SK-N-SH (cell line): ENCODE measurements at regions not wholly inside any gene's neighbourhood (a gene's known extent, or its start where the extent isn't known, plus 50 kb on each side); places are given as distances from the start of the nearest gene placed in this dataset.

Source experiments
- CTCF ChIA-PET: fragments of 300-600, 350-600 bp; formaldehyde crosslinking; extraction: SDS; loops from one replicate; lab custom pipeline; 2021; lab: Yijun Ruan, JAX
- POLR2A ChIA-PET: fragments of 350-600 bp; sonication (Branson Sonifier 250); formaldehyde crosslinking; extraction: SDS; loops from one replicate; lab custom pipeline; 2020; ENCODE audit warnings: antibody characterized with exemption, inconsistent platforms; lab: Yijun Ruan, JAX
- DNase-seq: peaks from one replicate; pipeline ENCODE4 v3.0.0; 2012
- H2AFZ ChIP-seq: fragments of 200-600 bp; sonication (generic); 2 replicates; pipeline ENCODE4 v1.8.1; 2016; ENCODE audit warnings: antibody characterized with exemption, mild to moderate bottlenecking, low read depth
- H3F3A ChIP-seq: fragments of 200-600 bp; sonication (generic); replicated peaks from 2 replicates; pipeline ENCODE3; 2016; ENCODE audit warnings: antibody characterized with exemption, mild to moderate bottlenecking; ENCODE audit not compliant: insufficient read depth
- H3K27ac ChIP-seq, 2 experiments: fragments of 200-500 bp in 1 of 2; fragments of 200-600 bp in 1 of 2; sonication (Bioruptor generic) in 1 of 2; sonication (generic), shearing (Covaris generic) in 1 of 2; 2 replicates each; pipeline versions ENCODE4 v1.5.1 to v1.6.1; 2014 to 2016; ENCODE audit warnings: low read depth in 2 of 2, inconsistent platforms in 1 of 2, low read length in 1 of 2, mild to moderate bottlenecking in 1 of 2, mixed read lengths in 1 of 2
- H3K27me3 ChIP-seq: fragments of 200-600 bp; sonication (generic), shearing (Covaris generic); 2 replicates; pipeline ENCODE4 v1.6.1; 2016; ENCODE audit warnings: mixed run types; ENCODE audit not compliant: insufficient read depth
- H3K36me3 ChIP-seq, 2 experiments: fragments of 200-500 bp in 1 of 2; fragments of 200-600 bp in 1 of 2; sonication (Bioruptor generic) in 1 of 2; sonication (generic) in 1 of 2; replicated peaks in 1 of 2; 2 replicates each; pipeline versions ENCODE3 to v1.5.1; 2014 to 2016; ENCODE audit warnings: low read length in 1 of 2, mild to moderate bottlenecking in 1 of 2; ENCODE audit not compliant: insufficient read depth in 2 of 2, control insufficient read depth in 1 of 2
- H3K4me1 ChIP-seq, 2 experiments: fragments of 200-500 bp in 1 of 2; fragments of 200-600 bp in 1 of 2; sonication (Bioruptor generic) in 1 of 2; sonication (generic), shearing (Covaris generic) in 1 of 2; 2 replicates each; pipeline versions ENCODE4 v1.5.1 to v1.6.1; 2014 to 2016; ENCODE audit warnings: low read depth in 1 of 2, low read length in 1 of 2, mixed run types in 1 of 2; ENCODE audit not compliant: insufficient read depth in 2 of 2, control insufficient read depth in 1 of 2
- H3K4me2 ChIP-seq: fragments of 200-600 bp; sonication (generic), shearing (Covaris generic); 2 replicates; pipeline ENCODE4 v1.6.1; 2017; ENCODE audit warnings: mixed run types
- H3K4me3 ChIP-seq, 2 experiments: fragments of 200-500 bp in 1 of 2; fragments of 200-600 bp in 1 of 2; sonication (Bioruptor generic) in 1 of 2; sonication (generic), shearing (Covaris generic) in 1 of 2; 2 replicates each; pipeline versions ENCODE4 v1.5.1 to v1.8.1; 2014 to 2016; ENCODE audit warnings: low read depth in 2 of 2, inconsistent platforms in 1 of 2, low read length in 1 of 2, mild to moderate bottlenecking in 1 of 2, mixed read lengths in 1 of 2, moderate library complexity in 1 of 2
- H3K79me2 ChIP-seq: fragments of 200-600 bp; sonication (generic); 2 replicates; pipeline ENCODE4 v1.8.1; 2017; ENCODE audit warnings: mild to moderate bottlenecking; ENCODE audit not compliant: insufficient read depth
- H3K9ac ChIP-seq: fragments of 200-600 bp; sonication (generic); 2 replicates; pipeline ENCODE4 v1.6.1; 2017; ENCODE audit warnings: mixed run types
- H3K9me2 ChIP-seq: fragments of 200-600 bp; sonication (generic); 2 replicates; pipeline ENCODE4 v1.6.1; 2017; ENCODE audit warnings: mixed run types
- H3K9me3 ChIP-seq: fragments of 200-600 bp; sonication (generic); 2 replicates; pipeline ENCODE4 v1.6.1; 2017; ENCODE audit warnings: mixed run types, mild to moderate bottlenecking, moderate library complexity
- H4K20me1 ChIP-seq: fragments of 200-600 bp; sonication (generic); 2 replicates; pipeline ENCODE4 v1.6.1; 2017; ENCODE audit warnings: mild to moderate bottlenecking, mixed run types; ENCODE audit not compliant: insufficient read depth
- CTCF ChIP-seq: fragments of 200-600 bp; sonication (generic); IDR thresholded peaks from 2 replicates; pipeline ENCODE4 v1.6.1; 2017; ENCODE audit warnings: antibody characterized with exemption, mild to moderate bottlenecking, moderate library complexity
- FOSL2 ChIP-seq: IDR thresholded peaks from 2 replicates; pipeline ENCODE4 v1.4.0; 2012; ENCODE audit warnings: low read depth, mild to moderate bottlenecking, moderate library complexity, borderline replicate concordance
- FOXM1 ChIP-seq: IDR thresholded peaks from 2 replicates; pipeline ENCODE4 v1.4.0; 2012; ENCODE audit warnings: low read depth, mild to moderate bottlenecking
- GABPA ChIP-seq: IDR thresholded peaks from 2 replicates; pipeline ENCODE4 v1.4.0; 2012; ENCODE audit warnings: low read depth, mild to moderate bottlenecking
- GATA2 ChIP-seq: sonication (generic); formaldehyde crosslinking; IDR thresholded peaks from 2 replicates; pipeline ENCODE4 v1.5.0; 2020; ENCODE audit warnings: mild to moderate bottlenecking, missing genetic modification reagents
- JUND ChIP-seq: IDR thresholded peaks from 2 replicates; pipeline ENCODE4 v1.4.0; 2012
- MAX ChIP-seq: IDR thresholded peaks from 2 replicates; pipeline ENCODE4 v1.4.0; 2012; ENCODE audit warnings: low read depth
- NFIC ChIP-seq: IDR thresholded peaks from 2 replicates; pipeline ENCODE4 v1.4.0; 2012; ENCODE audit warnings: borderline replicate concordance
- PBX3 ChIP-seq: IDR thresholded peaks from 2 replicates; pipeline ENCODE4; 2012
- POLR2AphosphoS5 ChIP-seq: IDR thresholded peaks from 2 replicates; pipeline ENCODE4 v1.6.1; 2012; ENCODE audit warnings: low read depth, low read length
- RAD21 ChIP-seq: IDR thresholded peaks from 2 replicates; pipeline ENCODE4 v1.6.1; 2012; ENCODE audit warnings: mild to moderate bottlenecking, low read length
- REST ChIP-seq: IDR thresholded peaks from 2 replicates; pipeline ENCODE4 v1.6.1; 2012; ENCODE audit warnings: mild to moderate bottlenecking, low read depth, low read length, moderate library complexity
- RFX5 ChIP-seq: IDR thresholded peaks from 2 replicates; pipeline ENCODE4 v1.6.1; 2012; ENCODE audit warnings: mild to moderate bottlenecking, improper control_type of control experiment, low read length
- SIN3A ChIP-seq: IDR thresholded peaks from 2 replicates; pipeline ENCODE4 v1.6.1; 2012; ENCODE audit warnings: low read depth, mild to moderate bottlenecking, low read length, moderate library complexity, borderline replicate concordance
- SMC3 ChIP-seq: IDR thresholded peaks from 2 replicates; pipeline ENCODE4 v1.6.1; 2012; ENCODE audit warnings: low read depth, low read length, improper control_type of control experiment
- YY1 ChIP-seq: IDR thresholded peaks from 2 replicates; pipeline ENCODE4 v1.4.0; 2012; ENCODE audit warnings: low read depth, mild to moderate bottlenecking
- WGBS: methylation state at CpG from one replicate; pipeline ENCODE4 v1.1.6; 2017; ENCODE audit warnings: low lambda C conversion rate; 5-methylcytosine and 5-hydroxymethylcytosine counted together

- TF ChIP-seq FOXM1 (no peak), NFIC (no peak), GATA2 (no peak), MAX (no peak), JUND (no peak), RFX5 (no peak)
Measured at GRCh38 chr7:68424658-68425297, 1173.5 kb upstream of the AUTS2 start (continued).

- no peak for DNase-seq
- H3K9me3 ChIP-seq: no peaks in the 10 kb centered on the region
- H3K27me3 ChIP-seq: no peaks in the 10 kb centered on the region
- no peaks in the 10 kb centered on the region for H3F3A ChIP-seq
- no peaks in the 10 kb centered on the region for H3K79me2 ChIP-seq
- H3K9ac ChIP-seq: no peak overlapping the region
- no peaks in the 10 kb centered on the region for H4K20me1 ChIP-seq
- no peaks in the 10 kb centered on the region; a peak in 1 of 4 replicates for H3K4me1 ChIP-seq
- no peak overlapping the region for H2AFZ ChIP-seq
- H3K4me3 ChIP-seq: no peak overlapping the region
- H3K9me2 ChIP-seq: no peaks in the 10 kb centered on the region
- no peak overlapping the region for H3K4me2 ChIP-seq
- POLR2A ChIA-PET: interaction anchor here (1.1 kb wide), 1 partner anchor 10 kb away, joined by 3 read pairs; no protein-coding TSS in a partner anchor
- TF ChIP-seq CTCF (peak; percentile 58), SMC3 (peak; percentile 52; the same call in 1 of the 2 replicates), FOXM1 (no peak), RAD21 (peak; percentile 73)
- 85% methylated on average over 6 of the region's 6 CpGs for WGBS
- CTCF ChIA-PET: interaction anchor here (0.6 to 1.7 kb wide), 16 partner anchors 10 to 1507 kb away, joined by 3 to 9 read pairs (median 4); no protein-coding TSS in a partner anchor
- no peaks in the 10 kb centered on the region for H3K36me3 ChIP-seq
- no peak overlapping the region for H3K27ac ChIP-seq
Measured at GRCh38 chr7:68425377-68425776, 1172.9 kb upstream of the AUTS2 start.

- Histone ChIP-seq H3K9me3 (no peaks in the 10 kb centered on the region), H4K20me1 (no peaks in the 10 kb centered on the region), H3F3A (no peaks in the 10 kb centered on the region), H3K9ac (no peak overlapping the region), H3K4me2 (no peak overlapping the region), H3K27me3 (no peaks in the 10 kb centered on the region), H3K79me2 (no peaks in the 10 kb centered on the region), H3K36me3 (no peaks in the 10 kb centered on the region), H3K4me1 (no peaks in the 10 kb centered on the region; a peak in 1 of 4 replicates), H2AFZ (no peak overlapping the region), H3K27ac (no peak overlapping the region), H3K9me2 (no peaks in the 10 kb centered on the region), H3K4me3 (no peak overlapping the region)
- WGBS: 56% methylated on average over 8 of the region's 8 CpGs
- no peak for DNase-seq
- CTCF ChIA-PET: no interaction called here
- POLR2A ChIA-PET: no interaction called here
- TF ChIP-seq POLR2AphosphoS5 (no peak), GABPA (no peak), FOXM1 (no peak), YY1 (no peak), SMC3 (no peak), GATA2 (no peak), SIN3A (no peak), RFX5 (no peak), REST (no peak), MAX (no peak), FOSL2 (no peak), PBX3 (no peak)
Measured at GRCh38 chr7:68429411-68430117, 1168.7 kb upstream of the AUTS2 start.
